ENCODE measurements at regions not wholly inside any gene's neighbourhood (a gene's known extent, or its start where the extent isn't known, plus 50 kb on each side); places are given as distances from the start of the nearest gene placed in this dataset.

DNA sequence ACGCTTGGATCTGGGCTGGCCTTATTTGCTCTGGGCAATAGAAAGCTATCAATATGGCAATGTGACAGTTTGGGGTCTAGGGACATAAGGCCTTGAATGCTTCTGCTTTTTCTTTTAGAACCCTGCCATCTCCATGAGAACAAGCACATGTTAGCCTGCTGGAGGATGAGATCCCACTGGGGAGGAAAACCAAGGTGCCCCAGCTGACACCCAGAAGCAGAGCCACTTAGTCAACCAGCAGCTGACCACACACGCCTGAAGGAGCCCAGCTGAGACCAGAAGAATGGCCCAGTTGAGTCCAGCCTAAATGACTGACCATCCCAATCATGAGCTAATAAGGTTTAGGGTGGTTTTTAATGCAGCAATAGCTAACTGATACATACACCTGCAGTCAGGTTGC is 171.2 kb downstream of the AHSP start:
- TF ChIP-seq, protein P1, sequence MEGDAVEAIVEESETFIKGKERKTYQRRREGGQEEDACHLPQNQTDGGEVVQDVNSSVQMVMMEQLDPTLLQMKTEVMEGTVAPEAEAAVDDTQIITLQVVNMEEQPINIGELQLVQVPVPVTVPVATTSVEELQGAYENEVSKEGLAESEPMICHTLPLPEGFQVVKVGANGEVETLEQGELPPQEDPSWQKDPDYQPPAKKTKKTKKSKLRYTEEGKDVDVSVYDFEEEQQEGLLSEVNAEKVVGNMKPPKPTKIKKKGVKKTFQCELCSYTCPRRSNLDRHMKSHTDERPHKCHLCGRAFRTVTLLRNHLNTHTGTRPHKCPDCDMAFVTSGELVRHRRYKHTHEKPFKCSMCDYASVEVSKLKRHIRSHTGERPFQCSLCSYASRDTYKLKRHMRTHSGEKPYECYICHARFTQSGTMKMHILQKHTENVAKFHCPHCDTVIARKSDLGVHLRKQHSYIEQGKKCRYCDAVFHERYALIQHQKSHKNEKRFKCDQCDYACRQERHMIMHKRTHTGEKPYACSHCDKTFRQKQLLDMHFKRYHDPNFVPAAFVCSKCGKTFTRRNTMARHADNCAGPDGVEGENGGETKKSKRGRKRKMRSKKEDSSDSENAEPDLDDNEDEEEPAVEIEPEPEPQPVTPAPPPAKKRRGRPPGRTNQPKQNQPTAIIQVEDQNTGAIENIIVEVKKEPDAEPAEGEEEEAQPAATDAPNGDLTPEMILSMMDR (conservative IDR thresholded peaks at IDR 0.05 in 1 of 2, IDR thresholded peaks at IDR 0.05 in 1 of 2; ENCODE audit: extremely low read depth in 1 of 2, insufficient read depth in 1 of 2, low read depth in 1 of 2, low read length in 2 of 2) = no peak
- TF ChIP-seq EZH2 (IDR thresholded peaks at IDR 0.05; ENCODE audit: borderline replicate concordance, low read length) = no peak

All from mammary epithelial cell (primary cell).